ENCODE measurements at regions not wholly inside any gene's neighbourhood (a gene's known extent, or its start where the extent isn't known, plus 50 kb on each side); places are given as distances from the start of the nearest gene placed in this dataset.
"Not testable (repeated sequence)": the region's sequence is repeated elsewhere in the genome, so short reads cannot be mapped to it uniquely, and the experiment has no call there.

- no peak for FAIRE-seq
These were observed 199.4 kb upstream of the ZNF217 start for GRCh38 chr20:53792946-53793536.

GRCh38 chr20:53789989-53790675 is 196.5 kb upstream of the ZNF217 start:
- FAIRE-seq: no peak

- no peak for FAIRE-seq
These were observed 194.8 kb upstream of the ZNF217 start for GRCh38 chr20:53788253-53789022.

- FAIRE-seq: not testable (repeated sequence)
These were observed 193.9 kb upstream of the ZNF217 start for GRCh38 chr20:53787491-53787931.

GRCh38 chr20:53786445-53787267 is 193.0 kb upstream of the ZNF217 start:
- FAIRE-seq: no peak

GRCh38 chr20:53786071-53786444 is 192.4 kb upstream of the ZNF217 start:
- FAIRE-seq: no peak

GRCh38 chr20:53785320-53785719 is 191.7 kb upstream of the ZNF217 start:
- no peak for FAIRE-seq

- no peak for FAIRE-seq
These were observed 190.1 kb upstream of the ZNF217 start for GRCh38 chr20:53783768-53784167.

GRCh38 chr20:53782612-53783246 is 189.1 kb upstream of the ZNF217 start:
- FAIRE-seq: no peak

GRCh38 chr20:53779822-53780221 is 186.2 kb upstream of the ZNF217 start:
- FAIRE-seq: no peak

- FAIRE-seq: no peak
These were observed 185.1 kb upstream of the ZNF217 start for GRCh38 chr20:53778736-53779135.

- no peak for FAIRE-seq
These were observed 184.4 kb upstream of the ZNF217 start for GRCh38 chr20:53778041-53778516.

GRCh38 chr20:53777402-53777801 is 183.8 kb upstream of the ZNF217 start:
- not testable (repeated sequence) for FAIRE-seq

GRCh38 chr20:53776858-53777257 is 183.2 kb upstream of the ZNF217 start:
- no peak for FAIRE-seq

- FAIRE-seq: no peak
These were observed 181.0 kb upstream of the ZNF217 start for GRCh38 chr20:53774461-53775203.

GRCh38 chr20:53773792-53774401 is 180.3 kb upstream of the ZNF217 start:
- no peak for FAIRE-seq

- not testable (repeated sequence) for FAIRE-seq
These were observed 179.6 kb upstream of the ZNF217 start for GRCh38 chr20:53773066-53773791.

- no peak for FAIRE-seq
These were observed 175.4 kb upstream of the ZNF217 start for GRCh38 chr20:53769041-53769440.

GRCh38 chr20:53768329-53768728 is 174.7 kb upstream of the ZNF217 start:
- FAIRE-seq: no peak

GRCh38 chr20:53767206-53767930 is 173.7 kb upstream of the ZNF217 start:
- FAIRE-seq: no peak

Measured in TTC549 (cell line).